ENCODE measurements at regions not wholly inside any gene's neighbourhood (a gene's known extent, or its start where the extent isn't known, plus 50 kb on each side); places are given as distances from the start of the nearest gene placed in this dataset.

GRCh38 chrX:120797188-120797851 lies 78.3 kb downstream of the CT47B1 start:
- no peaks in the 10 kb centered on the region for H3F3A ChIP-seq (replicated peaks; ENCODE audit: insufficient read depth)
- H3K27me3 ChIP-seq (ENCODE audit: insufficient read depth) = no peaks in the 10 kb centered on the region; the same call in 1 of the 2 replicates
- DNase-seq = no peak
- H3K27ac ChIP-seq (ENCODE audit: low read depth in 2 of 2, low read length in 1 of 2) = peak overlapping the region in 1 of 2 experiments; percentile 45; a peak in 1 of 4 replicates
- no peaks in the 10 kb centered on the region for H3K9me3 ChIP-seq
- H4K20me1 ChIP-seq (ENCODE audit: insufficient read depth) = no peaks in the 10 kb centered on the region
- ChIA-PET POLR2A (no interaction called here), CTCF (no interaction called here)
- H2AFZ ChIP-seq (ENCODE audit: low read depth) = no peak overlapping the region
- no peak for TF ChIP-seq FOSL2 (IDR thresholded peaks at IDR 0.05; ENCODE audit: borderline replicate concordance, low read depth)
- no peak for TF ChIP-seq EP300 (IDR thresholded peaks at IDR 0.05; ENCODE audit: borderline replicate concordance in 1 of 2, low read depth in 1 of 2, low read length in 1 of 2)
- TF ChIP-seq USF1 (IDR thresholded peaks at IDR 0.05; ENCODE audit: borderline replicate concordance, low read depth) = no peak
- no peak for TF ChIP-seq FOXJ3 (CRISPR knock-in tag; IDR thresholded peaks at IDR 0.05)
- no peak for TF ChIP-seq RXRA (IDR thresholded peaks at IDR 0.05; ENCODE audit: borderline replicate concordance, low read depth)
- no peak for TF ChIP-seq CHD2 (IDR thresholded peaks at IDR 0.05; ENCODE audit: low read length, partially characterized antibody)
- no peak for TF ChIP-seq RAD21 (IDR thresholded peaks at IDR 0.05; ENCODE audit: low read length)
- TF ChIP-seq PBX3 (IDR thresholded peaks at IDR 0.05) = peak; percentile 36; the same call in 1 of the 2 replicates
- peak; percentile 32 for TF ChIP-seq TCF12 (IDR thresholded peaks at IDR 0.05)
- TF ChIP-seq NFIC (IDR thresholded peaks at IDR 0.05; ENCODE audit: borderline replicate concordance) = peak; percentile 14; the same call in 1 of the 2 replicates
- no peak for TF ChIP-seq RCOR1 (IDR thresholded peaks at IDR 0.05; ENCODE audit: low read length)
- peaks cover 0 to 4% of the 10 kb centered on the region in 2 experiments; a peak in 1 of 4 replicates for H3K4me1 ChIP-seq (ENCODE audit: control insufficient read depth in 1 of 2, insufficient read depth in 2 of 2, low read depth in 1 of 2, low read length in 1 of 2)
- H3K9me2 ChIP-seq = no peaks in the 10 kb centered on the region
- H3K79me2 ChIP-seq (ENCODE audit: insufficient read depth) = no peaks in the 10 kb centered on the region
- no peak overlapping the region for H3K9ac ChIP-seq
- H3K4me2 ChIP-seq = peak overlapping the region; percentile 33; the same call in 1 of the 2 replicates
- H3K36me3 ChIP-seq (replicated peaks in 1 of 2; ENCODE audit: control insufficient read depth in 1 of 2, insufficient read depth in 2 of 2, low read length in 1 of 2) = no peaks in the 10 kb centered on the region
- H3K4me3 ChIP-seq (ENCODE audit: low read depth in 2 of 2, low read length in 1 of 2) = no peak overlapping the region
- WGBS (ENCODE audit: low lambda C conversion rate) = 14% methylated on average over 3 of the region's 3 CpGs

GRCh38 chrX:120795301-120795700 lies 80.4 kb downstream of the CT47B1 start:
- no peak overlapping the region for H3K9ac ChIP-seq
- no peaks in the 10 kb centered on the region for H3K9me3 ChIP-seq
- POLR2A ChIA-PET = no interaction called here
- no peak overlapping the region for H3K4me2 ChIP-seq
- H3F3A ChIP-seq (replicated peaks; ENCODE audit: insufficient read depth) = no peaks in the 10 kb centered on the region
- H2AFZ ChIP-seq (ENCODE audit: low read depth) = no peak overlapping the region
- no peaks in the 10 kb centered on the region for H4K20me1 ChIP-seq (ENCODE audit: insufficient read depth)
- H3K9me2 ChIP-seq = no peaks in the 10 kb centered on the region
- H3K27me3 ChIP-seq (ENCODE audit: insufficient read depth) = no peaks in the 10 kb centered on the region
- no peak overlapping the region for H3K27ac ChIP-seq (ENCODE audit: low read depth in 2 of 2, low read length in 1 of 2)
- H3K79me2 ChIP-seq (ENCODE audit: insufficient read depth) = no peaks in the 10 kb centered on the region
- CTCF ChIA-PET = no interaction called here
- no peak for DNase-seq
- H3K4me1 ChIP-seq (ENCODE audit: control insufficient read depth in 1 of 2, insufficient read depth in 2 of 2, low read depth in 1 of 2, low read length in 1 of 2) = peaks cover 0 to 4% of the 10 kb centered on the region in 2 experiments; a peak in 1 of 4 replicates
- H3K4me3 ChIP-seq (ENCODE audit: low read depth in 2 of 2, low read length in 1 of 2) = no peak overlapping the region
- no peaks in the 10 kb centered on the region for H3K36me3 ChIP-seq (replicated peaks in 1 of 2; ENCODE audit: control insufficient read depth in 1 of 2, insufficient read depth in 2 of 2, low read length in 1 of 2)
- 21% methylated on average over 2 of the region's 2 CpGs for WGBS (ENCODE audit: low lambda C conversion rate)
- TF ChIP-seq MAX (IDR thresholded peaks at IDR 0.05; ENCODE audit: low read depth) (no peak), JUND (IDR thresholded peaks at IDR 0.05) (no peak), SMC3 (IDR thresholded peaks at IDR 0.05; ENCODE audit: low read depth, low read length) (no peak), MEF2A (IDR thresholded peaks at IDR 0.05; ENCODE audit: borderline replicate concordance, low read depth) (no peak), RXRA (IDR thresholded peaks at IDR 0.05; ENCODE audit: borderline replicate concordance, low read depth) (no peak), EZH2phosphoT487 (IDR thresholded peaks at IDR 0.05; ENCODE audit: borderline replicate concordance, low read depth) (no peak), FOXM1 (IDR thresholded peaks at IDR 0.05; ENCODE audit: low read depth) (no peak), IRF3 (IDR thresholded peaks at IDR 0.05; ENCODE audit: low read depth, low read length) (no peak), TCF12 (IDR thresholded peaks at IDR 0.05) (no peak), FOSL2 (IDR thresholded peaks at IDR 0.05; ENCODE audit: borderline replicate concordance, low read depth) (no peak), GABPA (IDR thresholded peaks at IDR 0.05; ENCODE audit: low read depth) (no peak), ZBTB33 (IDR thresholded peaks at IDR 0.05; ENCODE audit: borderline replicate concordance, low read depth) (no peak), GATA2 (CRISPR knock-in tag; IDR thresholded peaks at IDR 0.05) (no peak), ELF1 (IDR thresholded peaks at IDR 0.05) (no peak), FOXJ3 (CRISPR knock-in tag; IDR thresholded peaks at IDR 0.05) (no peak)
